CD4-positive, alpha-beta T cell (primary cell): ENCODE measurements at regions not wholly inside any gene's neighbourhood (a gene's known extent, or its start where the extent isn't known, plus 50 kb on each side); places are given as distances from the start of the nearest gene placed in this dataset.
"Not testable (repeated sequence)": the region's sequence is repeated elsewhere in the genome, so short reads cannot be mapped to it uniquely, and the experiment has no call there.

Source experiments
- ATAC-seq: fragments of 200-7000 bp; cut with Tn5 transposase; one replicate; pipeline ENCODE4 v1.10.0; 2022; ENCODE audit warnings: mild to moderate bottlenecking; ENCODE audit not compliant: poor library complexity
- CTCF ChIA-PET: fragments of 350-600 bp; sonication (Branson Sonifier 250); formaldehyde crosslinking; loops from one replicate; lab custom pipeline; 2021; ENCODE audit warnings: antibody characterized with exemption, inconsistent platforms; lab: Charles Lee
- POLR2A ChIA-PET: fragments of 350-600 bp; sonication (Branson Sonifier 250); formaldehyde crosslinking; loops from one replicate; lab custom pipeline; 2021; ENCODE audit warnings: antibody characterized with exemption, inconsistent platforms; lab: Charles Lee
- DNase-seq, 14 experiments: peaks; one replicate each; pipeline ENCODE4 v3.0.0-alpha.2; 2013 to 2020; ENCODE audit warnings: mixed read lengths in 2 of 14
- H3K27ac ChIP-seq, 2 donors: one replicate each; pipeline versions ENCODE4 v1.5.1 to v1.7.0; 2013; ENCODE audit warnings: low read length in 2 of 2, low read depth in 1 of 2, mild to moderate bottlenecking in 1 of 2
- H3K27me3 ChIP-seq, 2 experiments: 1 replicate in 1 of 2; 2 replicates in 1 of 2; pipeline versions ENCODE4 v1.6.1 to v1.7.0; 2013; ENCODE audit warnings: low read length in 2 of 2, control low read depth in 1 of 2, mild to moderate bottlenecking in 1 of 2, moderate library complexity in 1 of 2; ENCODE audit not compliant: insufficient read depth in 2 of 2, control insufficient read depth in 1 of 2
- H3K36me3 ChIP-seq: one replicate; pipeline ENCODE4 v1.6.1; 2013; ENCODE audit warnings: low read length, control low read depth; ENCODE audit not compliant: insufficient read depth
- H3K4me1 ChIP-seq: one replicate; pipeline ENCODE4 v1.6.1; 2013; ENCODE audit warnings: low read length, control low read depth; ENCODE audit not compliant: insufficient read depth
- H3K4me3 ChIP-seq: one replicate; pipeline ENCODE4 v1.5.1; 2013; ENCODE audit warnings: mild to moderate bottlenecking, low read length, moderate library complexity
- H3K9me3 ChIP-seq, 2 experiments: 1 replicate in 1 of 2; 2 replicates in 1 of 2; pipeline versions ENCODE4 v1.6.1 to v1.7.0; 2013; ENCODE audit warnings: low read length in 2 of 2, mild to moderate bottlenecking in 2 of 2, control low read depth in 1 of 2, moderate library complexity in 1 of 2; ENCODE audit not compliant: control insufficient read depth in 1 of 2, insufficient read depth in 1 of 2
- H3K27ac Mint-ChIP-seq: one replicate; pipeline ENCODE4 v1.8.0; 2020; ENCODE audit warnings: mixed read lengths
- H3K27me3 Mint-ChIP-seq: one replicate; pipeline ENCODE4 v1.8.0; 2021; ENCODE audit warnings: mixed read lengths
- H3K36me3 Mint-ChIP-seq: one replicate; pipeline ENCODE4 v1.8.0; 2021; ENCODE audit warnings: low read depth, mixed read lengths
- H3K4me1 Mint-ChIP-seq: one replicate; pipeline ENCODE4 v1.8.0; 2021; ENCODE audit warnings: low read depth, mixed read lengths
- H3K4me3 Mint-ChIP-seq: one replicate; pipeline ENCODE4 v1.8.0; 2020; ENCODE audit warnings: mild to moderate bottlenecking, mixed read lengths
- H3K9me3 Mint-ChIP-seq: one replicate; pipeline ENCODE4 v1.8.0; 2020; ENCODE audit warnings: mixed read lengths
- CTCF ChIP-seq: fragments of 200-600 bp; IDR thresholded peaks from one replicate; pipeline ENCODE4 v1.8.0; 2022; ENCODE audit warnings: antibody characterized with exemption, mild to moderate bottlenecking
- intact Hi-C, 2 experiments: fragments of 100-400 bp; cut with DNase I in 1 of 2; cut with micrococcal nuclease in 1 of 2; formaldehyde crosslinking; loops; one replicate each; pipeline versions ENCODE4 v1.15.1 to v1.9.0; 2023 to 2025; cut with DNase I, micrococcal nuclease

GRCh38 chr14:103232831-103233319 lies 101.2 kb upstream of the EIF5 start:
- CTCF ChIA-PET, result no interaction called here
- H3K9me3 Mint-ChIP-seq, result peaks cover 4% of the 10 kb centered on the region
- no peaks in the 10 kb centered on the region for H3K36me3 ChIP-seq

GRCh38 chr14:103233328-103233727 lies 100.7 kb upstream of the EIF5 start:
- Mint-ChIP-seq H3K4me1 (no peaks in the 10 kb centered on the region), H3K27me3 (peaks cover 54% of the 10 kb centered on the region), H3K4me3 (no peak overlapping the region), H3K27ac (no peak overlapping the region), H3K36me3 (no peaks in the 10 kb centered on the region), H3K9me3 (peaks cover 4% of the 10 kb centered on the region)
- TF ChIP-seq CTCF, result no peak
- no peak overlapping the region for H3K4me3 ChIP-seq
- ChIA-PET POLR2A (no interaction called here), CTCF (no interaction called here)
- DNase-seq (no peak), ATAC-seq (no peak)
- no peaks in the 10 kb centered on the region for H3K36me3 ChIP-seq
- no peak overlapping the region for H3K27ac ChIP-seq
- H3K27me3 ChIP-seq, result peaks cover 0 to 2% of the 10 kb centered on the region in 2 experiments
- intact Hi-C loops, result no loop called here
- H3K4me1 ChIP-seq, result no peaks in the 10 kb centered on the region
- peaks cover 3% of the 10 kb centered on the region in 2 experiments for H3K9me3 ChIP-seq

More at GRCh38 chr14:103232831-103233319, 101.2 kb upstream of the EIF5 start:
- no peak for TF ChIP-seq CTCF
- no peak overlapping the region for H3K4me3 Mint-ChIP-seq
- Histone ChIP-seq H3K9me3 (peaks cover 0 to 3% of the 10 kb centered on the region in 2 experiments), H3K4me3 (no peak overlapping the region), H3K27me3 (peaks cover 0 to 4% of the 10 kb centered on the region in 2 experiments), H3K27ac (no peak overlapping the region), H3K4me1 (no peaks in the 10 kb centered on the region)
- ATAC-seq, result no peak
- H3K27ac Mint-ChIP-seq, result no peak overlapping the region
- no peaks in the 10 kb centered on the region for H3K36me3 Mint-ChIP-seq
- H3K27me3 Mint-ChIP-seq, result peaks cover 59% of the 10 kb centered on the region
- intact Hi-C loops, result no loop called here
- H3K4me1 Mint-ChIP-seq, result no peaks in the 10 kb centered on the region
- no peak for DNase-seq
- POLR2A ChIA-PET, result no interaction called here

DNA sequence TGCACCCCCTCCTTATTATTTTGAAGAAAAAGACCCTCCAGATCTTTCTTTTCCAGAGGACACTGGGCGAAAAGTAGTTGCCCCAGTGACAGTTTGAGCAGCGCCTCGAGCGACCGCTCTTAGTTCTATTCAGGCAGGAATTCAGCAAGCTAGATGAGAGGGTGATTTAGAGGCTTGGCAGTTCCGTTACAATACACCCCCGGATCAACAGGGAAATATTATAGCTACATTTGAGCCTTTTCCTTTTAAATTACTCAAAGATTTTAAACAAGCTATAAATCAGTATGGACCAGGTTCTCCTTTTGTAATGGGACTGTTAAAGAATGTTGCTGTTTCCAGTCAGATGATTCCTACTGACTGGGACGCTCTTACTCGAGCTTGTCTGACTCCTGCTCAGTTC lies 99.2 kb upstream of the EIF5 start:
- H3K36me3 Mint-ChIP-seq, H3K27ac Mint-ChIP-seq, H3K4me1 Mint-ChIP-seq, ATAC-seq, POLR2A ChIA-PET, H3K36me3 ChIP-seq, H3K4me1 ChIP-seq, DNase-seq, H3K9me3 Mint-ChIP-seq, H3K4me3 ChIP-seq, CTCF ChIA-PET, H3K4me3 Mint-ChIP-seq, H3K27ac ChIP-seq, intact Hi-C loops, H3K27me3 ChIP-seq: not testable (repeated sequence)
- H3K27me3 Mint-ChIP-seq, result peaks cover 47% of the 10 kb centered on the region
- peaks cover 16% of the 10 kb centered on the region in 2 experiments for H3K9me3 ChIP-seq

DNA sequence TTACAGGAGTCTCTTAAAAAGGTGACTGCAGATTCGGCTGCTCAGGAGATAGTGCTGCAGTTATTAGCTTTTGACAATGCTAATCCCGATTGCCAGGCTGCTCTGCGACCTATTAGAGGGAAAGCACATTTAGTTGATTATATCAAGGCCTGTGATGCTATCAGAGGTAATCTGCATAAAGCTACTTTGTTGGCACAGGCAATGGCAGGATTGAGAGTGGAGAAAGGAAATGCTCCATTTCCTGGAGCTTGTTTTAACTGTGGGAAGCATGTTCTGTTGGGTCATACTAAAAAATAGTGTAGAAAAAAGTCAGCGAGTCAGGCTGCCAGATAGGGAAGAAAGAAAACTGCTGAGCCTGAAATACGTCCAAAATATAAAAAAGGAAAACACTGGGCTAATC lies 98.5 kb upstream of the EIF5 start:
- H3K36me3 ChIP-seq, DNase-seq, CTCF ChIA-PET, H3K27ac Mint-ChIP-seq, H3K4me3 Mint-ChIP-seq, ATAC-seq, H3K36me3 Mint-ChIP-seq, H3K9me3 Mint-ChIP-seq, H3K4me3 ChIP-seq, H3K27ac ChIP-seq, POLR2A ChIA-PET, intact Hi-C loops, H3K4me1 ChIP-seq, H3K4me1 Mint-ChIP-seq, H3K27me3 ChIP-seq: not testable (repeated sequence)
- peaks cover 43% of the 10 kb centered on the region for H3K27me3 Mint-ChIP-seq
- H3K9me3 ChIP-seq, result peaks cover 22% of the 10 kb centered on the region in 2 experiments
